Neuronal stem cell (in vitro differentiated cells): ENCODE measurements at regions not wholly inside any gene's neighbourhood (a gene's known extent, or its start where the extent isn't known, plus 50 kb on each side); places are given as distances from the start of the nearest gene placed in this dataset.

Experiments used
- DNase-seq: peaks from one replicate; pipeline ENCODE4 v3.0.0-alpha.2; 2013; ENCODE audit warnings: low spot score
- H2AFZ ChIP-seq: one replicate; pipeline ENCODE4 v1.6.1; 2013; ENCODE audit warnings: mild to moderate bottlenecking, low read length, inconsistent platforms
- H2AK5ac ChIP-seq: 2 replicates; pipeline ENCODE4 v1.6.1; 2013; ENCODE audit warnings: low read depth, mild to moderate bottlenecking, inconsistent platforms, low read length, moderate library complexity, mixed read lengths
- H2BK120ac ChIP-seq: 2 replicates; pipeline ENCODE4 v1.6.1; 2013; ENCODE audit warnings: low read depth, mild to moderate bottlenecking, inconsistent platforms, low read length, moderate library complexity, mixed read lengths
- H2BK12ac ChIP-seq: one replicate; pipeline ENCODE4 v1.6.1; 2013; ENCODE audit warnings: low read length, inconsistent platforms
- H2BK15ac ChIP-seq: 2 replicates; pipeline ENCODE4 v1.6.1; 2013; ENCODE audit warnings: mild to moderate bottlenecking, low read length, inconsistent platforms, mixed read lengths
- H2BK5ac ChIP-seq: one replicate; pipeline ENCODE4 v1.6.1; 2013; ENCODE audit warnings: inconsistent platforms, mild to moderate bottlenecking, low read length, moderate library complexity
- H3K14ac ChIP-seq: one replicate; pipeline ENCODE4 v1.6.1; 2013; ENCODE audit warnings: low read length, inconsistent platforms
- H3K18ac ChIP-seq: 2 replicates; pipeline ENCODE4 v1.6.1; 2013; ENCODE audit warnings: low read length, inconsistent platforms
- H3K23ac ChIP-seq: 2 replicates; pipeline ENCODE4 v1.6.1; 2013; ENCODE audit warnings: low read depth, mild to moderate bottlenecking, mixed read lengths, low read length, inconsistent platforms; ENCODE audit not compliant: poor library complexity
- H3K27ac ChIP-seq: replicated peaks from 3 replicates; pipeline ENCODE4 v1.5.1; 2013; ENCODE audit warnings: low read length, inconsistent platforms
- H3K27me3 ChIP-seq, 3 experiments: 2 replicates each; pipeline ENCODE4 v1.6.1; 2013; ENCODE audit warnings: low read length in 3 of 3, mild to moderate bottlenecking in 2 of 3, inconsistent platforms in 1 of 3, low read depth in 1 of 3, mixed read lengths in 1 of 3, moderate library complexity in 1 of 3; ENCODE audit not compliant: control insufficient read depth in 3 of 3, insufficient read depth in 3 of 3
- H3K36me3 ChIP-seq, 2 donors: replicated peaks in 1 of 2; 2 replicates each; pipeline ENCODE4 v1.6.1; 2013; ENCODE audit warnings: low read length in 2 of 2; ENCODE audit not compliant: control insufficient read depth in 2 of 2, insufficient read depth in 2 of 2
- H3K4ac ChIP-seq: 2 replicates; pipeline ENCODE4 v1.6.1; 2013; ENCODE audit warnings: inconsistent platforms, mild to moderate bottlenecking, low read length, moderate library complexity
- H3K4me1 ChIP-seq, 2 donors: 1 replicate in 1 of 2; 2 replicates in 1 of 2; pipeline ENCODE4 v1.6.1; 2013; ENCODE audit warnings: low read length in 2 of 2, low read depth in 1 of 2; ENCODE audit not compliant: control insufficient read depth in 2 of 2, insufficient read depth in 1 of 2
- H3K4me2 ChIP-seq: one replicate; pipeline ENCODE4 v1.6.1; 2013; ENCODE audit warnings: mild to moderate bottlenecking, low read length, inconsistent platforms; ENCODE audit not compliant: insufficient read depth, poor library complexity, severe bottlenecking
- H3K4me3 ChIP-seq, 2 donors: 2 replicates each; pipeline ENCODE4 v1.5.1; 2013; ENCODE audit warnings: low read length in 2 of 2, mild to moderate bottlenecking in 2 of 2, inconsistent platforms in 1 of 2, moderate library complexity in 1 of 2
- H3K79me1 ChIP-seq: one replicate; pipeline ENCODE4 v1.6.1; 2013; ENCODE audit warnings: low read depth, mild to moderate bottlenecking, inconsistent platforms, low read length, moderate library complexity
- H3K9ac ChIP-seq: one replicate; pipeline ENCODE4 v1.6.1; 2013; ENCODE audit warnings: mild to moderate bottlenecking, low read depth, low read length, inconsistent platforms; ENCODE audit not compliant: poor library complexity
- H3K9me3 ChIP-seq, 2 donors: replicated peaks in 1 of 2; 2 replicates each; pipeline versions ENCODE3 to v1.6.1; 2013; ENCODE audit warnings: low read length in 2 of 2, mild to moderate bottlenecking in 2 of 2, inconsistent platforms in 1 of 2, low read depth in 1 of 2, mixed read lengths in 1 of 2, moderate library complexity in 1 of 2; ENCODE audit not compliant: control insufficient read depth in 2 of 2, insufficient read depth in 1 of 2
- H4K8ac ChIP-seq: one replicate; pipeline ENCODE4 v1.6.1; 2013; ENCODE audit warnings: low read depth, mild to moderate bottlenecking, inconsistent platforms, low read length, moderate library complexity
- H4K91ac ChIP-seq: one replicate; pipeline ENCODE4 v1.6.1; 2013; ENCODE audit warnings: low read length, low read depth, mild to moderate bottlenecking, inconsistent platforms; ENCODE audit not compliant: poor library complexity
- WGBS, 2 donors: extraction: QIAGEN DNeasy Blood & Tissue Kit; methylation state at CpG; one replicate each; pipeline ENCODE4 v1.1.7; 2013; ENCODE audit warnings: missing lambda C conversion rate in 2 of 2, mixed read lengths in 1 of 2; ENCODE audit not compliant: insufficient read length in 2 of 2, insufficient replicate concordance in 1 of 2; ENCODE audit errors: extremely low coverage in 2 of 2; 5-methylcytosine and 5-hydroxymethylcytosine counted together

DNA sequence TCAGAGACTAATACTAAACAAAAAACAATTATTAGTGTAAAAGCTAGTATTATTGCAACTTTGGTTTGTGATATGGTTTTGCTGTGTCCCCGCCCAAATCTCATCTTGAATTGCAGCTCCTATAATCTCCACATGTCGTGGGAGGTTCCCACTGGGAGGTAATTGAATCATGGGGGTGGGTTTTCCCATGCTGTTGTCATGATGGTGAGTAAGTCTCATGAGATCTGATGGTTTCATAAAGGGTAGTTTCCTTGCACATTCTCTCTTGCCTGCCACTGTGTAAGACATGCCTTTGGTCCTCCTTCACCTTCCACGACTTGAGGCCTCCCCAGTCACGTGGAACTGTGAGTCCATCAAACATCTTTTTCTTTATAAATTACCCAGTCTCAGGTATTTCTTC is 325.9 kb upstream of the DAB2 start:
- Histone ChIP-seq H2AFZ (no peak overlapping the region), H2BK15ac (no peak overlapping the region), H3K4me1 (no peaks in the 10 kb centered on the region), H3K4me2 (no peak overlapping the region), H3K23ac (no peak overlapping the region), H3K27ac (no peak overlapping the region), H3K18ac (no peak overlapping the region), H3K79me1 (no peaks in the 10 kb centered on the region), H3K9me3 (no peaks in the 10 kb centered on the region), H3K27me3 (no peaks in the 10 kb centered on the region), H2AK5ac (no peak overlapping the region), H2BK5ac (no peak overlapping the region), H2BK12ac (no peak overlapping the region), H3K36me3 (no peaks in the 10 kb centered on the region), H4K8ac (no peak overlapping the region), H3K14ac (no peak overlapping the region), H3K4me3 (no peak overlapping the region), H3K4ac (no peak overlapping the region), H2BK120ac (no peak overlapping the region), H4K91ac (no peak overlapping the region), H3K9ac (no peak overlapping the region)
- no peak for DNase-seq
- WGBS, 2 donors, result no CpG with 5 or more reads among the region's 4 CpGs

DNA sequence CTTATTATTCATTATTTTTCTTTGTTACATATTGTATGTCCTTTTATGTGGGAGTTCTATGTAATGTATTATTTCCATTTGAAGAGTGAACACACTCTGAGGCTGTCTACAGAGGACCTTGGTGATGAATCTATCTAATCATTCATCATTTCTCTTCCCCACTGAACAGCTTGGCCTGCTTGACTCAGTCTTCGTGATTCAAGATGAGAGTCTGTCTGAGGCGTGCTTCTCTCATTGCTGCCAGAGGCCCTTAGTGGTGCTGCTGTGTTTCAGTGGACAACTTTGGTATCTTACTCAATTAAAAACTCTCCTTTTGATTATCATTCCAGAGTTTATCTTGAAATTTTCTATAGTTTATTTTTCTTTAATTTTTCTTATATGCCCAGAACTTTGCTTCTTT is 318.1 kb upstream of the DAB2 start:
- Histone ChIP-seq H3K4ac (no peak overlapping the region), H3K23ac (no peak overlapping the region), H4K8ac (no peak overlapping the region), H3K9me3 (no peaks in the 10 kb centered on the region), H2AFZ (no peak overlapping the region), H3K4me1 (no peaks in the 10 kb centered on the region), H4K91ac (no peak overlapping the region), H2BK5ac (no peak overlapping the region), H3K18ac (no peak overlapping the region), H2BK15ac (no peak overlapping the region), H3K14ac (no peak overlapping the region), H3K4me3 (no peak overlapping the region), H3K36me3 (no peaks in the 10 kb centered on the region), H3K9ac (no peak overlapping the region), H2BK120ac (no peak overlapping the region), H3K4me2 (no peak overlapping the region), H3K27ac (no peak overlapping the region), H3K79me1 (no peaks in the 10 kb centered on the region), H3K27me3 (no peaks in the 10 kb centered on the region), H2BK12ac (no peak overlapping the region), H2AK5ac (no peak overlapping the region)
- DNase-seq, result no peak
- WGBS, 2 donors, result no CpG with 5 or more reads among the region's 2 CpGs

DNA sequence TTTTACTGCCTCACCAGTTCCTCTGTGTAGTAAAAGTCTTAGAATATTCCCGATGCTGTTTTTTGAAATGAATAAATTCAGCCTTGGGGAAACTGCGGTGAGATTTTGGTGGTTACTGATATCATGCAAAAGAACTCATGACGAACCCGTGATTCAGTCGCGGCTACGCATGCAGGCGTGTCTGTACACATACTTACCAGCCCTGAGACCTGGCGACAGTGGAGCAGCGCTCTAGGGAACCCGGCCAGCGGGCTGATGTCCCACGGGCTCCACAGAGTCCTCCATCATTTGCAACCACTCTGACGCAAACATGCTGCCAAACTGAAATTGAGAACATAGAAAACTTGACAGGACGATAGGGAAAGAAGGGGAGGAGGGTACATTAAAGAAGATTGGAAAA is 315.6 kb upstream of the DAB2 start:
- Histone ChIP-seq H2BK120ac (no peak overlapping the region), H2BK12ac (no peak overlapping the region), H3K4me2 (no peak overlapping the region), H2AK5ac (no peak overlapping the region), H3K27ac (no peak overlapping the region), H2AFZ (no peak overlapping the region), H4K8ac (no peak overlapping the region), H3K4me3 (no peak overlapping the region), H2BK15ac (no peak overlapping the region), H3K14ac (no peak overlapping the region), H3K9ac (no peak overlapping the region), H3K4me1 (no peaks in the 10 kb centered on the region), H3K4ac (no peak overlapping the region), H3K79me1 (no peaks in the 10 kb centered on the region), H2BK5ac (no peak overlapping the region), H3K18ac (no peak overlapping the region), H3K9me3 (no peaks in the 10 kb centered on the region), H3K27me3 (no peaks in the 10 kb centered on the region), H4K91ac (no peak overlapping the region), H3K23ac (no peak overlapping the region), H3K36me3 (no peaks in the 10 kb centered on the region)
- DNase-seq, result no peak
- WGBS, 2 donors, result no CpG with 5 or more reads among the region's 15 CpGs

DNA sequence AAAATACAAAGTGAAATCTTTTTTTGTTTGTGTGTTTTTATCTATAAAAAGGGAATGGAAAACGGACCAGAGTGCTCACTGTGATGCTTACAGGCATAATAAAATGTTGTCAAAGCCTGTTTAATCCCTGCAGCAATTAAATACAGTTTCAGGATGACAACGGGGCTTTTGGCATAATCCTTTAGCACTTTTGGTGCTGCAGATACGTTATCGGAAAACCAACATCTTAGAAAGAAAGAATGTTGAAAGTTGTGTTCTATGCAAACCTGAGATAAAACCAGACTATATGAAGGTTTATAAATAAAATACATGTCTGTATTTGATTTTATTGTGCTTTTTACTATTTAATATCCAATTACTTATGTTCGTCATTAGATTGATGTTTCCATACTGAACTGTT is 307.4 kb upstream of the DAB2 start:
- H2AFZ ChIP-seq, result no peak overlapping the region
- H2AK5ac ChIP-seq, result no peak overlapping the region
- no peak overlapping the region for H3K9ac ChIP-seq
- H2BK12ac ChIP-seq, result no peak overlapping the region
- H3K4ac ChIP-seq, result no peak overlapping the region
- no peak overlapping the region for H3K18ac ChIP-seq
- no peak overlapping the region for H2BK15ac ChIP-seq
- no CpG with 5 or more reads among the region's 5 CpGs for WGBS, 2 donors
- no peak overlapping the region for H4K8ac ChIP-seq
- no peak overlapping the region for H2BK5ac ChIP-seq
- no peaks in the 10 kb centered on the region for H3K36me3 ChIP-seq
- no peak overlapping the region for H2BK120ac ChIP-seq
- H3K4me2 ChIP-seq, result no peak overlapping the region
- no peak overlapping the region for H3K23ac ChIP-seq
- no peak overlapping the region for H3K4me3 ChIP-seq
- no peak for DNase-seq
- H3K9me3 ChIP-seq, result no peaks in the 10 kb centered on the region
- H3K27ac ChIP-seq, result no peak overlapping the region
- no peak overlapping the region for H4K91ac ChIP-seq
- no peak overlapping the region for H3K14ac ChIP-seq
- H3K4me1 ChIP-seq, result no peaks in the 10 kb centered on the region
- H3K79me1 ChIP-seq, result peaks cover 2% of the 10 kb centered on the region
- no peaks in the 10 kb centered on the region for H3K27me3 ChIP-seq
